ENCODE measurements at regions not wholly inside any gene's neighbourhood (a gene's known extent, or its start where the extent isn't known, plus 50 kb on each side); places are given as distances from the start of the nearest gene placed in this dataset.

- Histone ChIP-seq H3K27ac (ENCODE audit: low read depth, low read length, poor library complexity, severe bottlenecking) (no peak overlapping the region), H3K4me1 (ENCODE audit: insufficient read depth, low read length, poor library complexity, severe bottlenecking) (no peaks in the 10 kb centered on the region), H3K27me3 (replicated peaks; ENCODE audit: insufficient read depth, low read depth, low read length, poor library complexity) (no peaks in the 10 kb centered on the region), H3K36me3 (ENCODE audit: insufficient read depth, low read length, poor library complexity, severe bottlenecking) (no peaks in the 10 kb centered on the region), H3K4me3 (ENCODE audit: low read depth, low read length, poor library complexity, severe bottlenecking) (no peak overlapping the region), H3K9me3 (ENCODE audit: low read depth, low read length, poor library complexity, severe bottlenecking) (no peaks in the 10 kb centered on the region)
- no TSS peak for BruUV-seq (replicated peaks)
- DNase-seq (ENCODE audit: low spot score) = no peak
- intact Hi-C loops (cut with micrococcal nuclease; ENCODE audit: unreplicated experiment) = no loop called here
- no peak for TF ChIP-seq EZH2 (IDR thresholded peaks at IDR 0.05; ENCODE audit: borderline replicate concordance, low read depth, low read length, poor library complexity, severe bottlenecking)
- no peak for TF ChIP-seq CTCF (conservative IDR thresholded peaks at IDR 0.05; ENCODE audit: low read depth, low read length)
- ChIA-PET CTCF (no interaction called here), POLR2A (ENCODE audit: low non-redundant PET) (no interaction called here)
Measured at GRCh38 chr18:5693699-5694294, 150.0 kb upstream of the EPB41L3 start.

- no peak overlapping the region for H3K4me3 ChIP-seq (ENCODE audit: low read depth, low read length, poor library complexity, severe bottlenecking)
- intact Hi-C loops (cut with micrococcal nuclease; ENCODE audit: unreplicated experiment) = no loop called here
- H3K4me1 ChIP-seq (ENCODE audit: insufficient read depth, low read length, poor library complexity, severe bottlenecking) = no peaks in the 10 kb centered on the region
- ChIA-PET POLR2A (ENCODE audit: low non-redundant PET) (no interaction called here), CTCF (no interaction called here)
- no peaks in the 10 kb centered on the region for H3K9me3 ChIP-seq (ENCODE audit: low read depth, low read length, poor library complexity, severe bottlenecking)
- no TSS peak for BruUV-seq (replicated peaks)
- no peaks in the 10 kb centered on the region for H3K27me3 ChIP-seq (replicated peaks; ENCODE audit: insufficient read depth, low read depth, low read length, poor library complexity)
- H3K27ac ChIP-seq (ENCODE audit: low read depth, low read length, poor library complexity, severe bottlenecking) = no peak overlapping the region
- DNase-seq (ENCODE audit: low spot score) = no peak
- TF ChIP-seq CTCF (conservative IDR thresholded peaks at IDR 0.05; ENCODE audit: low read depth, low read length) = no peak
- no peak for TF ChIP-seq EZH2 (IDR thresholded peaks at IDR 0.05; ENCODE audit: borderline replicate concordance, low read depth, low read length, poor library complexity, severe bottlenecking)
- H3K36me3 ChIP-seq (ENCODE audit: insufficient read depth, low read length, poor library complexity, severe bottlenecking) = no peaks in the 10 kb centered on the region
Measured at GRCh38 chr18:5678779-5679406, 135.1 kb upstream of the EPB41L3 start.

GRCh38 chr18:5678278-5678677 is 134.5 kb upstream of the EPB41L3 start:
- POLR2A ChIA-PET (ENCODE audit: low non-redundant PET) = no interaction called here

More at GRCh38 chr18:5678278-5678677, 134.5 kb upstream of the EPB41L3 start:
- CTCF ChIA-PET = no interaction called here
- Histone ChIP-seq H3K36me3 (ENCODE audit: insufficient read depth, low read length, poor library complexity, severe bottlenecking) (no peaks in the 10 kb centered on the region), H3K4me3 (ENCODE audit: low read depth, low read length, poor library complexity, severe bottlenecking) (no peak overlapping the region), H3K4me1 (ENCODE audit: insufficient read depth, low read length, poor library complexity, severe bottlenecking) (no peaks in the 10 kb centered on the region), H3K27me3 (replicated peaks; ENCODE audit: insufficient read depth, low read depth, low read length, poor library complexity) (no peaks in the 10 kb centered on the region), H3K9me3 (ENCODE audit: low read depth, low read length, poor library complexity, severe bottlenecking) (no peaks in the 10 kb centered on the region), H3K27ac (ENCODE audit: low read depth, low read length, poor library complexity, severe bottlenecking) (no peak overlapping the region)
- DNase-seq (ENCODE audit: low spot score) = no peak
- BruUV-seq (replicated peaks) = no TSS peak
- intact Hi-C loops (cut with micrococcal nuclease; ENCODE audit: unreplicated experiment) = no loop called here
- TF ChIP-seq CTCF (conservative IDR thresholded peaks at IDR 0.05; ENCODE audit: low read depth, low read length) (no peak), EZH2 (IDR thresholded peaks at IDR 0.05; ENCODE audit: borderline replicate concordance, low read depth, low read length, poor library complexity, severe bottlenecking) (no peak)
